Naive thymus-derived CD4-positive, alpha-beta T cell (primary cell): ENCODE measurements at regions not wholly inside any gene's neighbourhood (a gene's known extent, or its start where the extent isn't known, plus 50 kb on each side); places are given as distances from the start of the nearest gene placed in this dataset.

Experiments
- ATAC-seq: fragments of 150-1000 bp; cut with Tn5 transposase; 2 replicates; pipeline ENCODE4 v1.10.0; 2021; ENCODE audit warnings: mild to moderate bottlenecking, moderate library complexity
- CTCF ChIA-PET: fragments of 350-600 bp; sonication (Branson Sonifier 250); formaldehyde crosslinking; loops from one replicate; lab custom pipeline; 2021; ENCODE audit warnings: antibody characterized with exemption; lab: Charles Lee
- POLR2A ChIA-PET: fragments of 350-600 bp; sonication (Branson Sonifier 250); formaldehyde crosslinking; loops from one replicate; lab custom pipeline; 2021; ENCODE audit warnings: antibody characterized with exemption, inconsistent platforms; lab: Charles Lee
- DNase-seq, 9 donors: peaks; one replicate each; pipeline versions ENCODE4 v3.0.0 to v3.0.0-alpha.2; 2020 to 2022; ENCODE audit warnings: mixed read lengths in 1 of 9
- H3K27ac ChIP-seq: one replicate; pipeline ENCODE4 v1.7.0; 2013; ENCODE audit warnings: mild to moderate bottlenecking, low read depth, low read length, moderate library complexity
- H3K27me3 ChIP-seq, 2 donors: one replicate each; pipeline ENCODE4 v1.7.0; 2013; ENCODE audit warnings: low read length in 2 of 2, mild to moderate bottlenecking in 2 of 2, moderate library complexity in 2 of 2; ENCODE audit not compliant: control insufficient read depth in 2 of 2, insufficient read depth in 2 of 2
- H3K36me3 ChIP-seq, 3 experiments: 1 replicate in 2 of 3; 2 replicates in 1 of 3; pipeline ENCODE4 v1.7.0; 2013; ENCODE audit warnings: low read length in 3 of 3, mild to moderate bottlenecking in 3 of 3, moderate library complexity in 1 of 3; ENCODE audit not compliant: insufficient read depth in 3 of 3, control insufficient read depth in 2 of 3
- H3K4me1 ChIP-seq, 2 donors: one replicate each; pipeline ENCODE4 v1.7.0; 2013; ENCODE audit warnings: low read length in 2 of 2, mild to moderate bottlenecking in 2 of 2, moderate library complexity in 1 of 2; ENCODE audit not compliant: control insufficient read depth in 2 of 2, insufficient read depth in 2 of 2
- H3K4me3 ChIP-seq: 2 replicates; pipeline ENCODE4 v1.7.0; 2013; ENCODE audit warnings: mild to moderate bottlenecking, low read length
- H3K9me3 ChIP-seq, 3 experiments: 1 replicate in 2 of 3; 2 replicates in 1 of 3; pipeline ENCODE4 v1.7.0; 2013; ENCODE audit warnings: low read length in 3 of 3; ENCODE audit not compliant: control insufficient read depth in 2 of 3
- H3K27ac Mint-ChIP-seq, 9 donors: one replicate each; pipeline ENCODE4 v1.8.0; 2020 to 2022; ENCODE audit warnings: mixed read lengths in 9 of 9, mild to moderate bottlenecking in 8 of 9, moderate library complexity in 5 of 9, inconsistent platforms in 2 of 9
- H3K27me3 Mint-ChIP-seq, 5 donors: one replicate each; pipeline ENCODE4 v1.8.0; 2021 to 2022; ENCODE audit warnings: mixed read lengths in 5 of 5, mild to moderate bottlenecking in 1 of 5
- H3K36me3 Mint-ChIP-seq, 5 donors: one replicate each; pipeline ENCODE4 v1.8.0; 2020 to 2022; ENCODE audit warnings: mixed read lengths in 5 of 5, mild to moderate bottlenecking in 3 of 5, inconsistent platforms in 1 of 5
- H3K4me1 Mint-ChIP-seq, 7 donors: one replicate each; pipeline ENCODE4 v1.8.0; 2020 to 2022; ENCODE audit warnings: mixed read lengths in 7 of 7, mild to moderate bottlenecking in 3 of 7, inconsistent platforms in 1 of 7
- H3K4me3 Mint-ChIP-seq, 10 donors: one replicate each; pipeline ENCODE4 v1.8.0; 2020 to 2022; ENCODE audit warnings: mild to moderate bottlenecking in 10 of 10, mixed read lengths in 10 of 10, moderate library complexity in 6 of 10, inconsistent platforms in 2 of 10
- H3K9me3 Mint-ChIP-seq, 11 donors: one replicate each; pipeline ENCODE4 v1.8.0; 2020 to 2022; ENCODE audit warnings: mixed read lengths in 11 of 11, mild to moderate bottlenecking in 4 of 11, inconsistent platforms in 1 of 11, moderate library complexity in 1 of 11
- intact Hi-C, 2 donors: fragments of 100-400 bp; cut with micrococcal nuclease; formaldehyde crosslinking; loops; one replicate each; pipeline ENCODE4 v1.15.1; 2023

DNA sequence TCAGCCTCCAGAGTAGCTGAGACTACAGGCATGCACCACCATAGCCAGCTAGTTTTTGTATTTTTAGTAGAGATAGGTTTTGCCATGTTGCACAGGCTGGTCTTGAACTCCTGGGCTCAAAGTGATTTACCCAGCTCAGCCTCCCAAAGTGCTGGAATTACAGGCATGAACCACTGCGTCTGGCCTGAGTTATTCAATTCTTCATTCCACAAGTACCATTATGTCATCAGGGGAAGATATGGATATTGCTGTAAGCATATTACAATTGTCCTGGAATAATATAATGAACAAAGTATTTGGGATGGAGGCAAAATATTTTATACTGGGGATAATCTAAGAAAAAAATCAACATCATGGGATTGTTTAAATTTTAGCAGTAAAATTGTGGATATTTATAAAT is 646.0 kb upstream of the SLITRK6 start:
- ATAC-seq (no peak), DNase-seq (no peak)
- Histone ChIP-seq H3K9me3 (no peaks in the 10 kb centered on the region), H3K4me1 (no peaks in the 10 kb centered on the region), H3K4me3 (no peak overlapping the region), H3K36me3 (no peaks in the 10 kb centered on the region), H3K27me3 (no peaks in the 10 kb centered on the region), H3K27ac (no peak overlapping the region)
- CTCF ChIA-PET: no interaction called here
- H3K9me3 Mint-ChIP-seq: peaks cover 0 to 15% (median 5%) of the 10 kb centered on the region in 11 donors
- no peak overlapping the region for H3K27ac Mint-ChIP-seq
- no peaks in the 10 kb centered on the region for H3K4me1 Mint-ChIP-seq
- no peak overlapping the region for H3K4me3 Mint-ChIP-seq
- no peaks in the 10 kb centered on the region for H3K27me3 Mint-ChIP-seq
- POLR2A ChIA-PET: no interaction called here
- intact Hi-C loops: no loop called here
- H3K36me3 Mint-ChIP-seq: no peaks in the 10 kb centered on the region

DNA sequence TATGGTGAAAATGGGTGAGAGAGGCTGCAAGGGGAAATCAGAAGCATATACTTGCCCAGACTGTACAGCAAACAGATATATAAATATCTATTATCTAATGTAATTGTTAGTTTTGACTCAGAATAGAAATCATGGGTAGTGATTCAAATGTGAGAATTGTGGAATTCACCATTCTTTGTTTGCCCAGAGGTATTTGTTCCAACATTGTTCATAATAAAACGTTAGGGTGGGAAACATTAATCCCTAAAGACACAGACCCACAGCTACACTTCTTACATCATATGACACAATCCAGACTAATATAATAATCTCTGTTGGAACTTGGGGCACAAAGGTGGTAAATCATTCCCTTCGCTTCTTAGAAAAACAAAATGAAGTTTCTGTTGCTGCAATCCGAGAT is 646.5 kb upstream of the SLITRK6 start:
- POLR2A ChIA-PET: no interaction called here
- Histone ChIP-seq H3K27ac (no peak overlapping the region), H3K4me1 (no peaks in the 10 kb centered on the region), H3K4me3 (no peak overlapping the region), H3K27me3 (no peaks in the 10 kb centered on the region), H3K9me3 (no peaks in the 10 kb centered on the region), H3K36me3 (no peaks in the 10 kb centered on the region)
- peaks cover 0 to 15% (median 5%) of the 10 kb centered on the region in 11 donors for H3K9me3 Mint-ChIP-seq
- intact Hi-C loops: no loop called here
- H3K4me3 Mint-ChIP-seq: no peak overlapping the region
- DNase-seq (no peak), ATAC-seq (no peak)
- CTCF ChIA-PET: no interaction called here
- no peak overlapping the region for H3K27ac Mint-ChIP-seq
- no peaks in the 10 kb centered on the region for H3K4me1 Mint-ChIP-seq
- no peaks in the 10 kb centered on the region for H3K27me3 Mint-ChIP-seq
- H3K36me3 Mint-ChIP-seq: no peaks in the 10 kb centered on the region

DNA sequence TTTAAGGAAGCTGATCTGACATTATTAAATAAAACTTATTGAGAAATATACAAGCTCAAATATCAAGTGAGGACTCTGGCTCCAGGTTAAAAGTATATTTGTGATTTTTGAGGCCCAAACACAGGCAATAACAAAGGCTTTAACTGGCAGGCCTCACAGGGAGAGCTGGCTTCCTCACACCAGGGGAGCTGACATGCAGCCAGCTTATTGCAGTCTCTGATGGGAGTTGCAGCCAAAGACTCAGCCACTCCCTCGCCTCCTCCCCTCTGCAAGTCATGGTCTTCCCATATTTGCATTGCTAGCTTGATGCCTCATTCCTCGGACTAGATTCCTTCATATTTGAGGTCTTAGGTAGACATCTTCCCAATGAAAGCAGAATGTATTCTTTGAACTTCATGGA is 647.1 kb upstream of the SLITRK6 start:
- Histone ChIP-seq H3K9me3 (no peaks in the 10 kb centered on the region), H3K4me1 (no peaks in the 10 kb centered on the region), H3K27me3 (no peaks in the 10 kb centered on the region), H3K4me3 (no peak overlapping the region), H3K27ac (no peak overlapping the region), H3K36me3 (no peaks in the 10 kb centered on the region)
- H3K27me3 Mint-ChIP-seq: no peaks in the 10 kb centered on the region
- DNase-seq (no peak), ATAC-seq (no peak)
- ChIA-PET POLR2A (no interaction called here), CTCF (no interaction called here)
- H3K4me3 Mint-ChIP-seq: no peak overlapping the region
- H3K9me3 Mint-ChIP-seq: peaks cover 0 to 15% (median 5%) of the 10 kb centered on the region in 11 donors
- H3K27ac Mint-ChIP-seq: no peak overlapping the region
- intact Hi-C loops: no loop called here
- no peaks in the 10 kb centered on the region for H3K36me3 Mint-ChIP-seq
- no peaks in the 10 kb centered on the region for H3K4me1 Mint-ChIP-seq

DNA sequence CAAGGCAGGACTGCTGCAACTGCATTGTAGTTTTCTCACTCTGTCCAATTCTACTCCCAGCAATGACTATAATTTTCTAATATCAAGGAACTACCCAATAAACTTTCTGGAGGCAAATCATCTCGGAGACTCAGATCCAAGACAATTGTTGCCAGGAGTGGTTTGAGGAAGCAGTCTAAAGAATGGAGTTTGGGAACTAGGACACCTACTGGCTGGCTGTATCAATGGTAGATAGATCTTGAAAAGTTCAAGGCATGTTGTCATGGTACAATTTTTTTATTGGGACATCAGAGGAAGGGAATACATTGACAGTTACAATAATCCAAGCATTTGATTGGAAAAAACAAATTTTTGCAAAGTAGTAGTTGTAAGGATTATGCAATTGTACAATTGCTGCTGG is 648.3 kb upstream of the SLITRK6 start:
- no peaks in the 10 kb centered on the region for H3K27me3 Mint-ChIP-seq
- DNase-seq (no peak), ATAC-seq (no peak)
- H3K9me3 Mint-ChIP-seq: peaks cover 0 to 15% (median 5%) of the 10 kb centered on the region in 11 donors
- intact Hi-C loops: no loop called here
- Histone ChIP-seq H3K4me1 (no peaks in the 10 kb centered on the region), H3K27me3 (no peaks in the 10 kb centered on the region), H3K4me3 (no peak overlapping the region), H3K27ac (no peak overlapping the region), H3K9me3 (no peaks in the 10 kb centered on the region), H3K36me3 (no peaks in the 10 kb centered on the region)
- ChIA-PET POLR2A (no interaction called here), CTCF (no interaction called here)
- no peaks in the 10 kb centered on the region for H3K4me1 Mint-ChIP-seq
- no peak overlapping the region for H3K27ac Mint-ChIP-seq
- no peak overlapping the region for H3K4me3 Mint-ChIP-seq
- H3K36me3 Mint-ChIP-seq: no peaks in the 10 kb centered on the region

DNA sequence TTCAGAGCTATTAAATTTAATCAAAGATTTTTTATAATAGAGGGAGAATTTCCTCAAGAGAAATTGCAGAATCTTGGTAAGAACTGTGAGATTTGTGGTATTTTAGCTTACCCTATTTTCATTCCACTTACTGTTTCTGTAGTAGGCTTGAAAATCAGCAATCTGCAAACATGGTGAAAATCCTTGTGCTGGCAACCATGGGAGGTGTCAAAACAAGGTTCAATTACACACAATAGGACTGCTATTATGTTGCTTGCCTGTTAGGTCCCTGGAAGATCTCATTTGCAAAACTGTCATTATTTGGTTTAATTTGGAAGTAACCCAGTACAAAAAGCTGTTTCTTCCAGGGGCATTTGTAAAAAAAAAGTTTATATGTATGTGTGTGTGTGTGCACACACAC is 662.8 kb upstream of the SLITRK6 start:
- H3K27me3 Mint-ChIP-seq: no peaks in the 10 kb centered on the region
- H3K36me3 Mint-ChIP-seq: no peaks in the 10 kb centered on the region
- intact Hi-C loops: no loop called here

DNA sequence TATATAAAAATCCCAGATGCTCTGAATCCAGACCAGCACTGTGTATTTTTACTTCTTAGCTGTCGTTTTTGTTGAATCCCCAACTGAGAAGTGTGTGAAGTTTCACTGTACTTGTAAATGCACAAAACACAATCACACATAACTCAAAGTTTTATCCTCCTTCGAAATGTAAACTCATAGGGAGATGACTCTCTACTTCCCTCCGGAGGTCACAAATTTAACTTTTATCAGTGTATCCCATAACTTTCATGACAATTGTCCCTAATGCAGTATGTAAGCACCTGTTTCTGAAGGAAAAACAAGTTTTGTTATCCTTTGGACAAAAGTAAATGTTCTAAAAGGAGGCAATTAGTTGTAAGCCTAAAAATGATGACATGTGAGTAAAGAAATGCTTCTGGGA is 665.0 kb upstream of the SLITRK6 start:
- CTCF ChIA-PET: no interaction called here
- DNase-seq (no peak), ATAC-seq (no peak)
- POLR2A ChIA-PET: no interaction called here
- intact Hi-C loops: no loop called here
- no peaks in the 10 kb centered on the region for H3K27me3 Mint-ChIP-seq
- peaks cover 0 to 16% (median 5%) of the 10 kb centered on the region in 11 donors for H3K9me3 Mint-ChIP-seq
- no peaks in the 10 kb centered on the region for H3K9me3 ChIP-seq
- no peaks in the 10 kb centered on the region for H3K27me3 ChIP-seq
- H3K4me1 ChIP-seq: no peaks in the 10 kb centered on the region
- no peaks in the 10 kb centered on the region for H3K36me3 ChIP-seq
- no peaks in the 10 kb centered on the region for H3K36me3 Mint-ChIP-seq
- no peak overlapping the region for H3K4me3 ChIP-seq
- no peak overlapping the region for H3K4me3 Mint-ChIP-seq
- no peak overlapping the region for H3K27ac ChIP-seq
- H3K4me1 Mint-ChIP-seq: no peaks in the 10 kb centered on the region
- H3K27ac Mint-ChIP-seq: no peak overlapping the region

More for the DNA sequence above, 662.8 kb upstream of the SLITRK6 start:
- no peaks in the 10 kb centered on the region for H3K4me1 Mint-ChIP-seq
- H3K4me3 Mint-ChIP-seq: no peak overlapping the region
- Histone ChIP-seq H3K36me3 (no peaks in the 10 kb centered on the region), H3K27me3 (no peaks in the 10 kb centered on the region), H3K4me3 (no peak overlapping the region), H3K27ac (no peak overlapping the region), H3K9me3 (no peaks in the 10 kb centered on the region), H3K4me1 (no peaks in the 10 kb centered on the region)
- POLR2A ChIA-PET: no interaction called here
- H3K27ac Mint-ChIP-seq: no peak overlapping the region
- H3K9me3 Mint-ChIP-seq: peaks cover 0 to 13% (median 3%) of the 10 kb centered on the region in 11 donors
- CTCF ChIA-PET: no interaction called here
- ATAC-seq (no peak), DNase-seq (no peak)

DNA sequence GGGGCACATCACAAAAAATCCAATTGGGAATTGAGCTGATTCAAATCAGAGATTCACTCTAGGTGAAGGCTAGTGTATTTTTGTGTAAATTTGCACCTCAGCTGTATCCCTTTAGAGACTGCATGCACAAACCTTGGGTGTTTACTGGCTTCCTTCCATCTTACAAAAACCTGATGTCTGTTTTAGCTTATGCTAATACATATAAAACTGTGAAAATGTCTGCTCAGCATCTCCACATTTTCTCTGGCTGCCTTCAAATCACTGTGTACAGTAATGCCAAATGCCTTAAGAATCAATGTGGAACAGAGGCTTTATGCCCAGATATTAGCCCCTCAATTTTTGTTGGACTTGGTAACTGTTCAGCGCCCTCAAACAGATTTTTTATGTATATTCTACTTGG is 675.8 kb upstream of the SLITRK6 start:
- peaks cover 1 to 13% (median 5%) of the 10 kb centered on the region in 11 donors for H3K9me3 Mint-ChIP-seq
- intact Hi-C loops: no loop called here
- H3K36me3 Mint-ChIP-seq: no peaks in the 10 kb centered on the region
- no peak overlapping the region for H3K4me3 Mint-ChIP-seq
- Histone ChIP-seq H3K27me3 (no peaks in the 10 kb centered on the region), H3K9me3 (no peaks in the 10 kb centered on the region), H3K4me3 (no peak overlapping the region), H3K4me1 (no peaks in the 10 kb centered on the region), H3K27ac (no peak overlapping the region), H3K36me3 (no peaks in the 10 kb centered on the region)
- H3K27ac Mint-ChIP-seq: no peak overlapping the region
- DNase-seq (no peak), ATAC-seq (no peak)
- no peaks in the 10 kb centered on the region for H3K27me3 Mint-ChIP-seq
- POLR2A ChIA-PET: no interaction called here
- no peaks in the 10 kb centered on the region for H3K4me1 Mint-ChIP-seq
- CTCF ChIA-PET: no interaction called here
